ENCODE measurements at regions not wholly inside any gene's neighbourhood (a gene's known extent, or its start where the extent isn't known, plus 50 kb on each side); places are given as distances from the start of the nearest gene placed in this dataset.

GRCh38 chr13:64186071-64186470 is 2770.4 kb upstream of the PCDH20 start:
- H3K4me3 ChIP-seq (ENCODE audit: low read depth, low read length), result no peak overlapping the region
- no peak for DNase-seq (ENCODE audit: low read depth, low spot score)
- TF ChIP-seq, protein P1, sequence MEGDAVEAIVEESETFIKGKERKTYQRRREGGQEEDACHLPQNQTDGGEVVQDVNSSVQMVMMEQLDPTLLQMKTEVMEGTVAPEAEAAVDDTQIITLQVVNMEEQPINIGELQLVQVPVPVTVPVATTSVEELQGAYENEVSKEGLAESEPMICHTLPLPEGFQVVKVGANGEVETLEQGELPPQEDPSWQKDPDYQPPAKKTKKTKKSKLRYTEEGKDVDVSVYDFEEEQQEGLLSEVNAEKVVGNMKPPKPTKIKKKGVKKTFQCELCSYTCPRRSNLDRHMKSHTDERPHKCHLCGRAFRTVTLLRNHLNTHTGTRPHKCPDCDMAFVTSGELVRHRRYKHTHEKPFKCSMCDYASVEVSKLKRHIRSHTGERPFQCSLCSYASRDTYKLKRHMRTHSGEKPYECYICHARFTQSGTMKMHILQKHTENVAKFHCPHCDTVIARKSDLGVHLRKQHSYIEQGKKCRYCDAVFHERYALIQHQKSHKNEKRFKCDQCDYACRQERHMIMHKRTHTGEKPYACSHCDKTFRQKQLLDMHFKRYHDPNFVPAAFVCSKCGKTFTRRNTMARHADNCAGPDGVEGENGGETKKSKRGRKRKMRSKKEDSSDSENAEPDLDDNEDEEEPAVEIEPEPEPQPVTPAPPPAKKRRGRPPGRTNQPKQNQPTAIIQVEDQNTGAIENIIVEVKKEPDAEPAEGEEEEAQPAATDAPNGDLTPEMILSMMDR (IDR thresholded peaks at IDR 0.05; ENCODE audit: insufficient read depth, low read length, missing control alignments), result no peak
- ChIA-PET POLR2A (no interaction called here), CTCF (no interaction called here)

DNA sequence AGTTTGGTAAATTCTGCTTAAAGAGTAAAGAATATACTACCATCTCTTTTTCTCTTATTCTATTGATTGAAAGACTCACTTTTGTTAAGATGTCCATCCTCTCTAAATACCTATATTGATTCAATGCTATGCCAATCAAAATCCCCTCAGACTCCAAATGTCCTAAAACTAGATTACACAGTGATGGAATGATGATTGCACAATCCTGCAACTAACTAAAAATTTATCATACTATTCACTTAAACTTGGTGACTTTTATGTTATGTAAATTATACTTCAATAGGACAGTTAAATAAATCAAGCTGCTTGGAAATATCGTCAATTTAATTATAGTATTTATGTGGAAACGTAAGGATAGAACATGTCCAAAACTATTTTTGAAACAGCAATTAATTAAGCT is 2765.1 kb upstream of the PCDH20 start:
- no peak for DNase-seq (ENCODE audit: low read depth, low spot score)
- no peak overlapping the region for H3K4me3 ChIP-seq (ENCODE audit: low read depth, low read length)
- ChIA-PET CTCF (no interaction called here), POLR2A (no interaction called here)
- TF ChIP-seq, protein P1 (IDR thresholded peaks at IDR 0.05; ENCODE audit: insufficient read depth, low read length, missing control alignments), result no peak

- H3K4me3 ChIP-seq (ENCODE audit: low read depth, low read length), result no peak overlapping the region
- TF ChIP-seq, protein P1 (IDR thresholded peaks at IDR 0.05; ENCODE audit: insufficient read depth, low read length, missing control alignments), result no peak
- CTCF ChIA-PET, result no interaction called here
- DNase-seq (ENCODE audit: low read depth, low spot score), result no peak
- POLR2A ChIA-PET, result no interaction called here
These were observed 2750.2 kb upstream of the PCDH20 start for GRCh38 chr13:64165826-64166225.

DNA sequence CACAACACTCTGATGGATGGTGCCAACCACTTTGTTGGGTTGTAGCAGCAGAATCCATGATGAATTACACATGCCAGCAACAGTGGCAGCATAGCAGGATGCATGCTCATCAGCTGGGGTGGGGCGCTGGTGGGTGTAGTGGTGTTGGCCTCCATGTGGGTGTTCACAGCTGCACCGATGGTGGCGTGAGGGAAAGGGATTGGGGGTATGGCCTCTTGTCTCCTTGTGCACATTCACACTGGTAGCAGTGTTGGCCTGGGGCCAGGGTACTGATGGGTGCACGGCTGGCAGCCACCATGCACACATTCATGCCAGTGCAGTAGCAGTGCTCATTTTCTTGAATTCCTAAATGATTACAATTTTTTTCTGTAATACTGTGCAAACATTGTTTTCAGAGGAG is 2748.8 kb upstream of the PCDH20 start:
- DNase-seq (ENCODE audit: low read depth, low spot score), result no peak
- TF ChIP-seq, protein P1 (IDR thresholded peaks at IDR 0.05; ENCODE audit: insufficient read depth, low read length, missing control alignments), result no peak
- ChIA-PET CTCF (no interaction called here), POLR2A (no interaction called here)
- no peak overlapping the region for H3K4me3 ChIP-seq (ENCODE audit: low read depth, low read length)

GRCh38 chr13:64160479-64160878 is 2744.8 kb upstream of the PCDH20 start:
- no peak overlapping the region for H3K4me3 ChIP-seq (ENCODE audit: low read depth, low read length)
- CTCF ChIA-PET, result no interaction called here
- no peak for DNase-seq (ENCODE audit: low read depth, low spot score)
- POLR2A ChIA-PET, result no interaction called here
- TF ChIP-seq, protein P1 (IDR thresholded peaks at IDR 0.05; ENCODE audit: insufficient read depth, low read length, missing control alignments), result no peak

DNA sequence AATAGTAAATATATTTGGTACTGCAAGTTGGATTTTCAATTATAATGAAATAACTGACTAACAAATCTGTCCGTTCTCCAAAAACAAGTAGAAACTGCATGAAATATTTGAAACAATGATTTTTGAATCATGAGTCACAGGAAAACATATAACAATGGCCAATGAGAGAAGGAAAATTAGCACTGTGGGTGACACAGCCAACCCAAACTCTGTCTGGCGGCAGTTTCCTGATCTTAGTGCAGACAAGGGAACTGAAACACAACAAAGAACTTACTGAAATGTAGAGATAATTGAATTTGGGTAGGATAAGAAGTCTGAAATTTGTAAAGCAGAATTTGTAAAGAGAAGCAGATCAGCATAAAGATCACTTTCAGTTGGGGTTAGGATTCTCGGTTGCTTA is 2743.3 kb upstream of the PCDH20 start:
- no peak overlapping the region for H3K4me3 ChIP-seq (ENCODE audit: low read depth, low read length)
- DNase-seq (ENCODE audit: low read depth, low spot score), result no peak
- ChIA-PET POLR2A (no interaction called here), CTCF (no interaction called here)
- TF ChIP-seq, protein P1 (IDR thresholded peaks at IDR 0.05; ENCODE audit: insufficient read depth, low read length, missing control alignments), result no peak
